ENCODE measurements at regions not wholly inside any gene's neighbourhood (a gene's known extent, or its start where the extent isn't known, plus 50 kb on each side); places are given as distances from the start of the nearest gene placed in this dataset.

DNA sequence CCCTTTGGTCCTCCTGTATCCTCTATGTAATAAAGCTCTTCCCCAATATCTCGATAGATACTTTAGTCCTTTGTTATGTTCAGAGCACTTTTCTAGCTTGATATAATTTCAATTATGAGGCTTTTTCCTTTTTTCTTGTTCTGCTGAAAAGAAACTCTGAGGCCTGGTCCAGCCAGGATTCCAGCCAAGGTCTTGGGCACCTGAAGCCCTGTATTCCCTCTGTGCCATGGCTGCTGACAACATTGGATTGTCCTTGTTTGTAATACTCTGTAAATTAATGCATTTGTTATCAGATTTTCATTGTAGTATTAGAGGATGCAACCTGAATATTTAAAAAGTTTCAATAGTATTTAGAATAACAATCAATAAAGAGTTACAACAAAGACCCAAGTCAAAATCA lies 67.9 kb upstream of the ADAMTS5 start:
- TF ChIP-seq, protein P1, sequence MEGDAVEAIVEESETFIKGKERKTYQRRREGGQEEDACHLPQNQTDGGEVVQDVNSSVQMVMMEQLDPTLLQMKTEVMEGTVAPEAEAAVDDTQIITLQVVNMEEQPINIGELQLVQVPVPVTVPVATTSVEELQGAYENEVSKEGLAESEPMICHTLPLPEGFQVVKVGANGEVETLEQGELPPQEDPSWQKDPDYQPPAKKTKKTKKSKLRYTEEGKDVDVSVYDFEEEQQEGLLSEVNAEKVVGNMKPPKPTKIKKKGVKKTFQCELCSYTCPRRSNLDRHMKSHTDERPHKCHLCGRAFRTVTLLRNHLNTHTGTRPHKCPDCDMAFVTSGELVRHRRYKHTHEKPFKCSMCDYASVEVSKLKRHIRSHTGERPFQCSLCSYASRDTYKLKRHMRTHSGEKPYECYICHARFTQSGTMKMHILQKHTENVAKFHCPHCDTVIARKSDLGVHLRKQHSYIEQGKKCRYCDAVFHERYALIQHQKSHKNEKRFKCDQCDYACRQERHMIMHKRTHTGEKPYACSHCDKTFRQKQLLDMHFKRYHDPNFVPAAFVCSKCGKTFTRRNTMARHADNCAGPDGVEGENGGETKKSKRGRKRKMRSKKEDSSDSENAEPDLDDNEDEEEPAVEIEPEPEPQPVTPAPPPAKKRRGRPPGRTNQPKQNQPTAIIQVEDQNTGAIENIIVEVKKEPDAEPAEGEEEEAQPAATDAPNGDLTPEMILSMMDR (conservative IDR thresholded peaks at IDR 0.05 in 1 of 2, IDR thresholded peaks at IDR 0.05 in 1 of 2; ENCODE audit: extremely low read depth in 1 of 2, insufficient read depth in 1 of 2, low read depth in 1 of 2, low read length in 2 of 2) = no peak
- TF ChIP-seq EZH2 (IDR thresholded peaks at IDR 0.05; ENCODE audit: borderline replicate concordance, low read length) = no peak
